GM18861 (cell line): ENCODE measurements at regions not wholly inside any gene's neighbourhood (a gene's known extent, or its start where the extent isn't known, plus 50 kb on each side); places are given as distances from the start of the nearest gene placed in this dataset.
"Not testable (repeated sequence)": the region's sequence is repeated elsewhere in the genome, so short reads cannot be mapped to it uniquely, and the experiment has no call there.

Experiments
- ATAC-seq: cut with Tn5 transposase; IDR thresholded peaks from one replicate; pipeline ENCODE4 v1.9.1; 2021; ENCODE audit not compliant: unreplicated experiment

DNA sequence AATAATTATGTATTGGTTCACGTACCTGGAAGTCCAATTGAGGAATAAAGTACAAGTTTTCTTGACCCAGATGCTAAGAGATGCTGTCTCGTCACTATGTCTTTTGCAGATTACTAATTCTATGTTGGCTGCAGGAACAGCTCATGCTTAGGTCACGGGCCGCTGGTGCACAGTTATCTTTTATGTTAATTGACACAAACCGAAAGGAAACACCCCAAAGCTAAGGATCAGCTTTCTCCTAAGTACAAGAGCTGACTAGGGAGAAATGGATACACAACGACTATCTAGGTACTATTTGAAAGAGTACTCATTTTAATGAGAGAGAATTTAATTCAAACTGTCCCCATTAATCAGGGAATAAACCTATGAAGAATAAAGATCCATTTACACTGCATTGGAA is 217.7 kb upstream of the SLC35G4 start:
- ATAC-seq, result no peak

DNA sequence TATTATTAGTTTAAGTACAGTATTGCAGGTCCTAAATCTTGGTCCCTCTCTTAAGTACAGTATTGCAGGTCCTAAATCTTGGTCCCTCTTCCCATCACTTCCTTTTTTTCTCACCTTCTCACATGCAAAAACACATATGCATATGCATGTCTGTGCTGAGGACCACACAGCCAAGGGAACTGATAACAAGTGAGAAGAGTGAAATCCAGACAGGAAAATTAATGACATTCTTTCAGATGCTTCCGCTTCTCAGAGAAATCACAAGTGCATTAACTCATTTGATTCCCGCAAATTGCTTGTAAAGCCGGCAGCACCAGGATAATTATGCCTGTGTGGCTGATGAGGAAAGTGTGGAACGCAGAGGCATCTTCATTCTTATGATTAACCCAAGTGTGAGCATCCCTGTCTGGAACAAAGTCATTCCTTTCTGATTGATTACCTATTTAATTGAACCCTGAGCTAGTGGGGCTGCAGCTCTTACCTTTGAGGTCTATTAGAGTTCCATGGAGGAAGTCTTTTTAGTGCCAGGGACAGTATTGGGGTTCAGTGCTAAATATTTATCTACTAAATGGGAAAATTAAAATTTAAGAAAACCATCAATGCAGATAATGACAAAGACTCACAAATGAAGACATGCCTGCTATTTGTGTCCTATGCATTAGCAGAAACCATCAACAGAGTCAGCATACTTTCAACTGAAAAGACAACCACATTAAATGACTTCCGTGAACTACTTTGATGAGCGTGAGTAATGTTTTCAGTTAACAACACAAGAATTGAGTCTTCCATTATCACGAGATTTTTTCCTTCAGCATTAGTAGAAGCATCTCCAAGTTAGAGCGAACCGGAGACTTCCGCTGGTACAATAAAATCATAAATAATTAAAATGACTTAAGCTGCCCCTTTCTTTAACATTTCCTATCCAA is 220.4 kb upstream of the SLC35G4 start:
- ATAC-seq, result no peak

DNA sequence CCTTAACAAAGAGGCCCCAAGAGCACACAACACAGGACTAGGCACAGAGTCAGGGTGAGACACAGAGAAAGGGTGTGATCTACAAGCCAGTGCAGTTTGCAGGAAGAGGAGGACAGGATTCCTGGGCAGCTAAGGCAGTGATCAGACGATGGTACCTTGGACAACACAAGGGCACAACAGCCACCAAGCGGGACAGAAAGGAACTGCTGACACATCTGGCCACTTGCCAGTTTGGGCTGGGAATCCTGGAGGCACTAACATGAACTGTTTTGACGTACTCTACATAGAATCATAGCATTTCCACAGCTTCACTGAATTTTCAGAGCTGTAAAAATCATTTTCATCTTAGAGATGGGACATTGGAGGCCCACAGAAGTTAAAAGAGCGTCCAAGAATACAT is 221.5 kb upstream of the SLC35G4 start:
- ATAC-seq, result no peak

DNA sequence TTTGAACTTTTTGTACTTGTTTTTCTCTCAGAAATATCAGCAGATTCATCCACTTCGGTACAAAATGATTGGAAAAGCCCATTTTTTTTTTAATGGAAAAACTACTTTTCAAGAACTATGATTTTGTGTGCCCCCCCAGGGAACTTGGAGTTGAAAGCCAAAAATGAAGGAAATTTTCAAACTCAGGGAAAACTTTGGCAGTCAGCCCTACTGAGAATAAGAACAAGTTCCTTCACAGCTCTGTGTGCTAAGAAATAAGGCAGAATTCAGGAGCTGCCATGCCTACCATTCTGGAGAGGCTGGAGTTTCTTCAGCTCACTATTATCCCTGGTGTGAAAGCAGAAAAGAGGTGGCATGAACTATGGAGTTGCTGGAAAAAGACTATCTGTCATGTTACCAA is 226.0 kb upstream of the SLC35G4 start:
- ATAC-seq, result no peak

DNA sequence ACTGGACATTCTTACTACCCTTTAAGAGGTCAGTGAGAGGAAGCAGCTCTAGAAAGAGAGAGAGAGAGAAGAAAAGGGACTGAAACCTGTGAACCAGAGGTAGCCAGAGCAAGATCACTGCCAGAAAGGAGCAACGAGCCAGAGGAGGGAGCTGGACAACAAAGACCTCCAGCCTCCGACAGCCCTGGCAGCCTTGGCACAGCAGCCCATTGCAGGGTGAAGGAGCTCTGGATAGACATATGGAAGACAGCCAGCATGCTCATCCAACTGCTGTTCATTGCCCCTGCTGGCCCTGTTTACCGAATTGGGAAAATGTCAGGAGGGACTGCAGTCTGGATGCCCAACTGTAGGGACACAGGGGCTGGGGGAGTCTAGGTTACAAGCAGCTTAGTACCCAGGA is 228.4 kb upstream of the SLC35G4 start:
- no peak for ATAC-seq

DNA sequence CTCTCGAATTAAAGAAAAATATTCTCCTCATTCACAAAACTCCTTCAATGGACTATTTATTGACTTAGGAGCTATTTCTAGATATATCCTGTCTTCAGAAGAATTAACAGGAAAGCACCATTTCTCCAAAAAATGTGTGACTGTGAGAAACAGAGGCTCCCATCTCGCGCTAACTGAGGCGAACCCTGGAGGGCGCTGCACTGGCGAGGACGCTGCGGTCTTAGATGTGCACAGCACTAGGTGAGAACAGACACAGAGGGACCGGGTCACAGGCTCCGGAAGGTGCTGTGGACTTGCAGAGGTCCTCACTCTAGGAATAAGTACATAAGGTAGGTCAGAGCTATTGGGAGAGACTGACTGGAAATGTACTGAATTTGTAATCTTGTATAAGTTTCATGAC is 229.7 kb upstream of the SLC35G4 start:
- ATAC-seq, result no peak

DNA sequence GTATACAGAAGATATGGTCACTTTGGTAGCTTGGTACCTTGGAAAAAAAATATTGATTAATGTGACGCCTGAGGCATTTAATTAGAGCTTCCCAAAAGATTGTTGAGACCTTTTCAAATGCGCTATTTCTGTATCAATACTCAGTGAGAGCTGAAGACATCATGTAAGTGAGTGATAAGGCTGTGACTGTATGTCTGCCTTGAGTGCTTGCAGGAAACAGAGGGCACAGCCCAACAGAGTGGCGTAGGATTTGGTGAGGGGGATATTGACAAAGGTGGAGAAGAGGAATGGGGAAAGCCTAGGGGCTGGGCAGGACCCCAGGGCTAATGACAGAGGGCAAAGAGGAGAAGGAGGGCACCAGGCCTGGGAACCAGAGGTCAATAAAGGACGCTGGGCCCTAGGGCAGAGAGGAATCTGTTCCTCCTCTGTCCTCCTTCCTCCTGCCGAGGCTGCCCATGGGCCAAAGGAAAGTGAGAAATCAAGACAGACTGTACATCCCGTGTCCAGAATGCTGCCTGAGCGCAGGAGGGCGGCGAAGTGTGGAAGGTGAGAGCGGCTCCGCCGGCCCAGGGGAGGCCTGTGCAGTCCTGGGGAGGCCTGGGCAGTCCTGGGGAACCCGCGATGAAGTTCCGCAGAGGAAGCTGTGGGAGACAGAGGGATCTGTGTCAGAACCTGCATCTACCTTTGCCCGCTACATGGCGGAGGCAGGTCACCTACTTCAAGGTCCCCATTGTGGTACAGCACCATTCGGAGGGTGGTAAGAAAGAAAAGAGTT is 228.6 kb upstream of the PIEZO2 start:
- no peak for ATAC-seq

DNA sequence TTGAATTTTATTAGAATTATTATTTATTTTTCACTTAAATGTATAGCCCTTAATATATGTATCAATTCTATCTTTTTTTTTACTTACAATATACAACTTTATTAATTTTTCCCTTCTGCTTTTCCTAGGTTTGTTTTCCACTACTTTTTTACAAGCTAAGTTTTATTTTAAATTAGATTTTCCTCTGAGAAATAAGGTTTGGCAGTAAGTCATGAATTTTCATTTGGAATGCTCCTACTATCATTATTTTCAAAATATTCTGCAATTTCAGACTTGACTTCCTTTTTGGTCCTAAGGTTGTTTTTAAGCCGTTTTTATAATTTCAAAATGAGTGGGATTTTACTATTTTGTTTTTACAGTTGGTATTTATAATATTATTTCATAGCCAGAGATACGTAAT is 222.8 kb upstream of the PIEZO2 start:
- ATAC-seq, result no peak

DNA sequence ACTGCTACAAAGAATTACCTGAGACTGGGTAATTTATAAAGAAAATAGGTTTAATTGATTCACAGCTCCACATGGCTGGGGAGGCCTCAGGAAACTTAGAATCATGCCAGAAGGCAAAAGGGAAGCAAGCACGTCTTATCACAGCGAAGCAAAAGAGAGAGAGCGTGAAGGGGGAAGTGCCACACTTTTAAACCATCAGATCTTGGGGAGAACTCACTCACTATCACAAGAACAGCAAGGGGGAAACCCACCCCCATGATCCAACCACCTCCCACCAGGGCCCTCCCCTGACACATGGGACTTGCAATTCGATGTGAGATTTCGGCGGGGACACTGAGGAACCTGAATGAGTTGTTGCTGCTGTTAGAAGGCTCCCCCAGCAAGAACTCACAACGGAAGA is 220.2 kb upstream of the PIEZO2 start:
- no peak for ATAC-seq

DNA sequence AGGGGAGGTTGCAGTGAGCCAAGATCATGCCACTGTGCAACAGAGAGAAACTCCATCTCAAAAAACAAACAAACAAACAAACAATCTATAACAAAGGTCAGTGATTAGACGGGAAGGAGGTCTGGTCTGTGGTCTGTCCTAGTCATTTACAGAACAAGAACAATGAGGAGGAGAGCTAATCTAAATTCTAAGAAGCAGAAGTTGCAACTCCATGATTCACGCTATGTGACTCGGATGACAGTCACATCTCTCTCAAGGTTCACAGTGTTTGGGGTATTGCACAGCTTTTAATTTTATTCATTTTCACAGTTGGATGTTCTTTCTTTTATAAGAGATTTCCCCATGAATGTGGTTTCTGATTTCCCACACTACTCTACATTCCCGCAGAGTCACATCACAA is 218.7 kb upstream of the PIEZO2 start:
- ATAC-seq, result no peak

DNA sequence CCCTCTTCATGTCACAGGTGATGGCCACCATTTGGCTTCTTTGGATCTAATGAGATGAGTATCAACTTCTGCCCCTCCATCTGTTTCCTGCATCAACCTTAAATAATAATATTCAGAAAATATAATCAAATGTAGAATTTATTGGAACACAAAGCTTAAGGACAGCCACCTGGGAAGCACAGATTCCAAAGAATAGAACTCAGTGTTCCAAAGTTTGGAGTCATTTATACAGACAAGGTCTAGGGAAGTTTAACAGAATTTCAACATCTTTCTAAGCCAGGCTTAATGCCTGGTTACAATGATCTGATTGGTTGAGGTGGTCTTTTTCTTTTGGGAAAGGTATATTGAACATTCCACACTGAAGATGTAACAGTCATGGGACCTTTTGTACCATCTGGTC is 218.0 kb upstream of the PIEZO2 start:
- ATAC-seq, result no peak

DNA sequence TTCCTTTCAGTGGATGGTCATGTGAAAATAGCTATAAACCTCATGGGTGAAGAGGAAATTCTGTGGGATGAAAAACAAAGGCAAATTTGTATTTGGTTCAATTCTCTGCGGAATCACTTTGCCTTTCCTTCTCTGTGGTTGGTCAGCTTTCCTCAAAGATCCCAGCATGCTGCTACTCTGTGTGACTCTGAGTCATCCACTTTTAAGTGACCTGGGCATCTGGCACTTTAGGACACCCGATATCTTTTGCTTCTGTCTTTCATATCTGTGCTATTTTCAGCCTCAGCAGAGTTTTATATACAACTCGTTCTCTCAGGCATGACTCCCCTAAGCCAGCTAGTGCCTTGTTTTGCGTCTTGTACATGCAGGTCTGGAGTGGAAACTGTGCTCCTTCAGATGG is 217.0 kb upstream of the PIEZO2 start:
- ATAC-seq, result no peak

DNA sequence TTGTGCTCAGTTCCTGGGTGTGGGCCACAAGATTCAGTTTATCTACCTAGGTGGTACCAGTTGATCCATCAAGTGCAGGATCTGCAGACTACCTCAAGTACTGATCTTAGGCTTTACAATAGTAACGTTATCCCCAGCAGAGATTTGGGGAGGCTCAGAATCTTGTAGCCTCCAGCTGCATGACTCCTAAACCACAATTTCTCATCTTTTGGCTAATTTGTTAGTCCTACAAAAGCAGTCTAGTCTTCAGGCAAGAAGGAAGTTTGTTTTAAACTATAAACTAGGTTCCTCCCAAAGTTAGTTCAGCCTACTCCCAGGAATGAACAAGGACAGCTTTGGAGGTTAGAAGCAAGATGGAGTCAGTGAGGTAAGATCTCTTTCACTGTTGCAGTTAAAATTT is 213.5 kb upstream of the PIEZO2 start:
- no peak for ATAC-seq

DNA sequence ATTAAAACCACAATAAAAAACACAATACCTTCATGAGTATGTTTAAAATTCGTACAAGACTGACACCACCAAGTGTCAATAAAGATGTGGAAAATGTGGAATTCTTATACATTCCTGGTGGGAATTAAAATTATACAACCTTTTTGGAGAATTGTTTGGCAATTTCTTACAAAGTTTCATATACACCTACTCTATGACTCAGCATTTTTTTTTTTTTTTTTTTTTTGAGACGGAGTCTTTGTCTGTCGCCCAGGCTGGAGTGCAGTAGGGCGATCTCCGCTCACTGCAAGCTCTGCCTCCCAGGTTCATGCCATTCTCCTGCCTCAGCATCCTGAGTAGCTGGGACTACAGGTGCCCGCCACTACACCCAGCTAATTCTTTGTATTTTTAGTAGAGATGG is 212.5 kb upstream of the PIEZO2 start:
- not testable (repeated sequence) for ATAC-seq

DNA sequence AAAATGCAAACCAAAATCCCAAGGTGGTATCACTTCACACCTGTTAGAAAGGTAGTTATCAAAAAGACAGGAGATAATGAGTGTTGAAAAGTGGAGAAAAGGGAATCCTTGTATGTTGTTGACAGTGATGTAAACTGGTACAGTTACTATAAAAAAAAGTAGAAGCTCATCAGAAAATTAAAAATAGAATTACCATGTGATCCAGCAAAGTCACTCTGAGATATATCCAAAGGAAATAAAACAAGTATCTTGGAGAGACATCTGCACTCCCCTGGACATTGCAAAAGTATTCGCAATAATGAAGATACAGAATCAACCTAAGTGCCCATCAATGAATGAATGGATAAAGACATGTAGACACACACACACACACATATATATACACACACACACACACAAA is 208.3 kb upstream of the PIEZO2 start:
- no peak for ATAC-seq

DNA sequence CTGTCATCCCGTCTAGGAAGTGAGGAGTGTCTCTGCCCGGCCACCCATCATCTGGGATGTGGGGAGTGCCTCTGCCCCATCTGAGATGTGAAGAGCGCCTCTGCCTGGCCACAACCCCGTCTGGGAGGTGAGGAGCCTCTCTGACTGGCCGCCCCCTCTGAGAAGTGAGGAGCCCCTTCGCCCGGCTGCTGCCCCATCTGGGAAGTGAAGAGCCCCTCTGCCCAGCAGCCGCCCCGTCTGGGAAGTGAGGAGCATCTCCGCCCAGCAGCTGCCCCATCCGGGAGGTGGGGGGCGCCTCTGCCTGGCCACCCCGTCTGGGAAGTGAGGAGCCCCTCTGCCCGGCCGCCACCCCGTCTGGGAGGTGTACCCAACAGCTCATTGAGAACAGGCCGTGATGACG is 195.2 kb upstream of the PIEZO2 start:
- ATAC-seq, result not testable (repeated sequence)

DNA sequence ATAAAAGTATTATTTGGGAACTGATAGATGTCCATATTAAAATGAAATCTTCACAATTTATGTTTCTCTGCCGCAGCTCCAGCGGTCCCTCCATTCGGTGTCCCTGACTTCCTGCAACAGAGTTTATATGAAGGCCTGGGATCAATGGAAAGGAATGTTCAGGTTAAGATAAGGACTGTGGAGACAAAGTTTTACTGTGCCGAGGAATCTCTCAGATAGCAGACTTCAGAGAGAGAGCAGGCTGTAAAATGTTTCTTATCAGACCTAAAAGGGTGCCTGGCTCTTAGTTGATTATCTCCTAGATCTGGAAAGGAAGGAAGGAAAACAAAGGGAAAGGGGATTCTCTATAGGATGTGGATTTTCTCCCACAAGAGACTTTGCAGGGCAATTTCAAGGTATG is 193.7 kb upstream of the PIEZO2 start:
- ATAC-seq, result no peak

DNA sequence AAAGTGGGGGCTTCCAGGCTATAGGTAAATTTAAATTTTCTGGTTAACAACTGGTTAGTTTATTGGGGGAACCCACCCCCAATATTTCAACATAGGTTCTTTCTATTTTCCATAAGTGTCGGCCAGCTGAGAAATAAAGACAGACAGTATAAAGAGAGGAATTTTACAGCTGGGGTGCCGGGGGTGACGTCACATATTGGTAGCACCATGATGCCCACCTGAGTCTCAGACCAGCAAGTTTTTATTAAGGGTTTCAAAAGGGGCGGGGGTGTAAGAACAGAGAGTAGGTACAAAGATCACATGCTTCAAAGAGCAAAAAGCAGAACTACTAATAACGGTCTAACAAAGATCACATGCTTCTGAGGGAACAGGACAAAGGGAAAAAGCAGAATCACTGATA is 192.7 kb upstream of the PIEZO2 start:
- not testable (repeated sequence) for ATAC-seq

DNA sequence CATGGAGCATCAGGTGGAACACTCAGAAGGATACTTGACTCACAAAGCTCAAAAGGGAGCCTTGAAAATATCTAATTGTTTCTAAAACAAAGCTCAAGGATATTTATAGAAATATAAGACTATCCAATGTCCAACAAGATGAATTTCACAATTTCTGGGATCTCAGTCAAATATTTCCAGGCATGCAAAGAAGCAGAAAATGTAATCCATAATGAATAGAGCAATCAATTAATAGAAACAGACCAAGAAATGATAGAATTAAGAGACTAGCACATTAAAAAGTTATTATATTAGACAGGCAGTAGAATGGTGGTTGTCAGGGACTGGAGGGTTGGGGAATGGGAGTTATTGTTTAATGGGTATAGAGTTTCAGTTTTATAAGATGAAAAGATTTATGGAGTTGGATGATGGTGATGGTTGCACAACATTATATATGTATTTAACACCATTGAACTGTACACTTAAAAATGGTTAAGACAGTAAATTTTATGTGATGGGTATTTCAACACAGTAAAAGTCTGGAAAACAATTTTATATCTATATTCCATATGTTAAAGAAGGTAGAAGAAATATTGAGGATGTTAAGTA is 189.9 kb upstream of the PIEZO2 start:
- ATAC-seq, result no peak

DNA sequence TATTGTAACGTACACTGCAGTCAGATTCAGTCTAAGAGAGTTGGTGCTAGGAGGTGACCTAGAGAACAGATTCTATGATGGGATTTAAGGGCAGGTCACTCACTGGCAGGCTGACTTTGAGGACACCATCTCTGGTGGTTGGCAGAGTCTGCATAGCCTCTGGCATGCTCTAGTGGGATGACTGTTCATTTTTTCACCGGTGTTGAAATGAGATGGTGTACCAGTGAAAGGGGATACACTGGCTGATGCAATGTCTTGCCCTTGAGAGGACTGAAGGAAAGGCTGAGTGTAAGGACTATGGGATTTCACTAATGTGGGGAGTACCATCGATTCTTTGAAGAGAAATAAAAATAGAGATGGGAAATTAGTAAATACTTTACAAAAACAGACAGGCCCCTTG is 186.9 kb upstream of the PIEZO2 start:
- ATAC-seq, result no peak

DNA sequence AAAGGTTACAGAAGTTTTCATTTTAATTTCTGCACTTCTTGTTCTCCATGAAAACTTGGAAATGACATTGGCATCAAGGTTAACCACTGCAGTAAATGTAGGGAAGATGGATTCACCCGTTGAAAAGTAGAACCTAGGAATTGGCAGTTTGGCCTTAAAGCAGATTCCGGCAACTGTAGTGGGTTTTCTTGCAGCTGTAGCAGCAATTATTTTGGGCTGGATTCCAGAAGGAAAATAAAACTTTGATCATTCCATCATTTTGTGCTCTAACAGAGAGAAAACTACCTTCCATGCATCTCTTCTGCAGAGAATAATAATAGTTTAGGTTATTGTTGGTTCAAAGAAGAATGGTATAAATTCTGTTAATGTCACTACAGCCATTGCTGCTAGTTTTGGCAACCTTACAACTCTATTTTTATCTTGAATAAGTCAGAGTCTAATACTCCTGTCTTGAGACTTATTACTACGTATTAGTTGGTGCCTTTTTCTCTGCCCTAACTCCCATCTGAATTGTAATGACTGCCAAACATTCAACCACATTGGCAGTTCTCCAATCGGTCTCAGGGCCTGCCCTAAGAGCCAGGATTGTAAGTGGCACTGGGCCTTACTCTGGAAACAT is 178.1 kb upstream of the PIEZO2 start:
- no peak for ATAC-seq
